ENCODE measurements at regions not wholly inside any gene's neighbourhood (a gene's known extent, or its start where the extent isn't known, plus 50 kb on each side); places are given as distances from the start of the nearest gene placed in this dataset.

GRCh38 chr7:85322252-85322651 lies 135.4 kb upstream of the SEMA3D start:
- TF ChIP-seq CTCF (IDR thresholded peaks at IDR 0.05; ENCODE audit: low read depth, low read length) = no peak
- DNase-seq (ENCODE audit: extremely low read depth, low read depth) = no peak

GRCh38 chr7:85320699-85321476 lies 134.0 kb upstream of the SEMA3D start:
- DNase-seq (ENCODE audit: extremely low read depth, low read depth) = no peak
- no peak for TF ChIP-seq CTCF (IDR thresholded peaks at IDR 0.05; ENCODE audit: low read depth, low read length)

- DNase-seq (ENCODE audit: extremely low read depth, low read depth) = no peak
- no peak for TF ChIP-seq CTCF (IDR thresholded peaks at IDR 0.05; ENCODE audit: low read depth, low read length)
Measured at GRCh38 chr7:85316489-85316888, 129.6 kb upstream of the SEMA3D start.

- no peak for TF ChIP-seq CTCF (IDR thresholded peaks at IDR 0.05; ENCODE audit: low read depth, low read length)
- no peak for DNase-seq (ENCODE audit: extremely low read depth, low read depth)
Measured at GRCh38 chr7:85310301-85310700, 123.4 kb upstream of the SEMA3D start.

- TF ChIP-seq CTCF (IDR thresholded peaks at IDR 0.05; ENCODE audit: low read depth, low read length) = no peak
- DNase-seq (ENCODE audit: extremely low read depth, low read depth) = no peak
Measured at GRCh38 chr7:85306115-85306514, 119.3 kb upstream of the SEMA3D start.

- DNase-seq (ENCODE audit: extremely low read depth, low read depth) = no peak
- no peak for TF ChIP-seq CTCF (IDR thresholded peaks at IDR 0.05; ENCODE audit: low read depth, low read length)
Measured at GRCh38 chr7:85294176-85294575, 107.3 kb upstream of the SEMA3D start.

GRCh38 chr7:85292908-85293576 lies 106.2 kb upstream of the SEMA3D start:
- TF ChIP-seq CTCF (IDR thresholded peaks at IDR 0.05; ENCODE audit: low read depth, low read length) = no peak
- DNase-seq (ENCODE audit: extremely low read depth, low read depth) = no peak

Measured in AG09319 (cell line).